HAP-1 (cell line): ENCODE measurements at regions not wholly inside any gene's neighbourhood (a gene's known extent, or its start where the extent isn't known, plus 50 kb on each side); places are given as distances from the start of the nearest gene placed in this dataset.

Experiments
- DNase-seq, 2 experiments: peaks; one replicate each; pipeline ENCODE4 v3.0.0-alpha.2; 2016 to 2020; ENCODE audit warnings: low spot score in 2 of 2
- H3K27me3 ChIP-seq: fragments of 250-450 bp; sonication (Bioruptor Pico); 2 replicates; pipeline ENCODE4 v1.5.1; 2020; ENCODE audit warnings: low read depth, mild to moderate bottlenecking, moderate library complexity
- H3K36me3 ChIP-seq: fragments of 250-450 bp; sonication (Bioruptor Pico); replicated peaks from 2 replicates; pipeline ENCODE4 v1.5.1; 2020; ENCODE audit warnings: mild to moderate bottlenecking
- H3K4me1 ChIP-seq: fragments of 250-450 bp; sonication (Bioruptor Pico); 2 replicates; pipeline ENCODE4 v1.5.1; 2020; ENCODE audit warnings: mild to moderate bottlenecking
- H3K4me3 ChIP-seq: fragments of 250-450 bp; sonication (Bioruptor Pico); 2 replicates; pipeline ENCODE4 v1.5.1; 2020; ENCODE audit warnings: mild to moderate bottlenecking, moderate library complexity
- H3K9me3 ChIP-seq: fragments of 250-450 bp; sonication (Bioruptor Pico); 2 replicates; pipeline ENCODE4 v1.5.1; 2020; ENCODE audit warnings: mild to moderate bottlenecking, moderate library complexity
- in situ Hi-C: fragments of 300-500 bp; cut with MboI; formaldehyde crosslinking; loops from 3 replicates; pipeline ENCODE4 v1.14.3; 2020; ENCODE audit warnings: low sequenced_read_pairs, inconsistent platforms, mixed read lengths

DNA sequence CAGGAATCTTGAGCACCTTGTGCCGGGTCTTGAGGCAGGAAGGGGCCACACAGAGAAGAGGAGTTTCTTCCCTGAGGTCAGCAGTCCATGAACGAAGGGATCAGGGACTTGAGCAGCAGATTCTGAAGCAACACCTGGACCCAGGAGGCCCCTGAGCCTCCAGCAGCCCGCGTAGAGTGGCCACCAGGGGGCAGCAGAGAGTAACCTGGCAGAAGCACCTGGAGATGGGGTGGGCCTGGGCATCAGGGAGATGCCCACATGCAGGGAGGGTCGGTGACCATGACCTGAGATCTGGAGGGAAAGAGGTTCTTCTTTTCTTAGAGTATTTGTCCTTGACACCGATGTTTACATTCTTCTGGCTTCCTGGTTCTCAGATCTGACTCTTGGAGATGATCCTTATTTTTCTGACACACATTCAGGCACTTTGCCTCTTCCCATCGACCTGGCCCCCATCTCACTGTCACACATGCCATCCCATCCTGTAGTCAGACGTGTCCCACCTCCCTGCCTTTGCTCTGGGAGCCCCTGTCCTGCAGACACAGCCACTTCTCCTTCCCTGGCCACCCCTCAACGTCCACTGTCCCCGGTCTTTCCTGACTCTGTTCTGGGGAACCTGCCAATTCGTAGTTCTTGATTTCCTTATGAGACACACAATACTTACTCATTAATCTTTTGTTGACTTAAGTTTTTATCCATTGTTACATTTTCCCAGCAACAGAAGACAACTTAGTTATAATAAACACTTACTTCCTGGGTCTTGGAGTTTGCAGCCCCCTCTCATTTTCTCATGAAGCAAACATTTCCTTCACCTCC, 66.5 kb downstream of the GGTLC2 start:
- H3K4me1 ChIP-seq: no peaks in the 10 kb centered on the region
- no peak overlapping the region for H3K4me3 ChIP-seq
- no peaks in the 10 kb centered on the region for H3K9me3 ChIP-seq
- peak; percentile 9 to 79 for DNase-seq
- H3K36me3 ChIP-seq: no peaks in the 10 kb centered on the region
- in situ Hi-C loops: loop anchor here (25.0 kb wide), 1 partner anchor 249 kb away; no protein-coding TSS in a partner anchor
- peaks cover 4% of the 10 kb centered on the region for H3K27me3 ChIP-seq

DNA sequence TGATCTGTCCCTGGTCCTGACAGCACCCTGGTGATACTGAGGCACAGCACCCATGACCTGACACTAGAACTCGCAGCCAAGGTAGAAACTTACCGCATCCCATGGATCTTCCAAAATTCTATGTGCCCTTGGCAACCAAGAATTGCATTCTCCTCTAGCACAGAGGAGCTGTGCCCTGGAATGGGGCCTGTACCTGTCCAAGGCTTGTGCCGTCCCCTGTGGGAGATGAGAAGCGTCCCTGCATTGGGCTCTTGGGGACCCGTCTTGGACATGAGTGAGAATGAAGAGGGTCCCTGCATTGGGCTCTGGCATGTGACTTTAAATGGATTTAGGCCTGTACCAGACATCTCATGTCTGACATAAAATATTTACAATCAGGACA, 67.1 kb downstream of the GGTLC2 start:
- Histone ChIP-seq H3K36me3 (no peaks in the 10 kb centered on the region), H3K27me3 (peaks cover 4% of the 10 kb centered on the region; the same call in 1 of the 2 replicates), H3K4me1 (no peaks in the 10 kb centered on the region), H3K9me3 (no peaks in the 10 kb centered on the region), H3K4me3 (no peak overlapping the region)
- in situ Hi-C loops: loop anchor here (25.0 kb wide), 1 partner anchor 249 kb away; no protein-coding TSS in a partner anchor
- no peak for DNase-seq

DNA sequence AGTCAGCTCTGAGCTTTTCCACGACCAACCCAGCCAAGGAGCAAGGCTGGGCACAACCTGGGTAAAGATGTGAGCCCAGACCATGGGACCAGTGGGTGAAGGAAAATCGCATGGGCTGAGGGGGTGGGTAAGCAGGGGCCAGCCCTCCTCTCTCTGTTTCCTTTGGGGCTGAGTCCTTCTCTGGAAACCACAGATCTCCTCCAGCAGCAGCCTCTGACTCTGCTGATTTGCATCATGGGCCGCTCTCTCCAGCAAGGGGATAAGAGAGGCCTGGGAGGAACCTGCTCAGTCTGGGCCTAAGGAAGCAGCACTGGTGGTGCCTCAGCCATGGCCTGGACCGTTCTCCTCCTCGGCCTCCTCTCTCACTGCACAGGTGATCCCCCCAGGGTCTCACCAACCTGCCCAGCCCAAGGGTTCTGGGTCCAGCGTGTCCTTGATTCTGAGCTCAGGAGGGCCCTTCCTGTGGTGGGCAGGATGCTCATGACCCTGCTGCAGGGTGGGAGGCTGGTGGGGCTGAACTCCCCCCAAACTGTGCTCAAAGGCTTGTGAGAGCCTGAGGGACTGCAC, 67.8 kb downstream of the GGTLC2 start:
- no peaks in the 10 kb centered on the region for H3K9me3 ChIP-seq
- in situ Hi-C loops: loop anchor here (25.0 kb wide), 1 partner anchor 250 kb away; no protein-coding TSS in a partner anchor
- DNase-seq: no peak
- H3K4me3 ChIP-seq: no peak overlapping the region
- no peaks in the 10 kb centered on the region for H3K4me1 ChIP-seq
- H3K36me3 ChIP-seq: no peaks in the 10 kb centered on the region
- peaks cover 5% of the 10 kb centered on the region; the same call in 1 of the 2 replicates for H3K27me3 ChIP-seq

DNA sequence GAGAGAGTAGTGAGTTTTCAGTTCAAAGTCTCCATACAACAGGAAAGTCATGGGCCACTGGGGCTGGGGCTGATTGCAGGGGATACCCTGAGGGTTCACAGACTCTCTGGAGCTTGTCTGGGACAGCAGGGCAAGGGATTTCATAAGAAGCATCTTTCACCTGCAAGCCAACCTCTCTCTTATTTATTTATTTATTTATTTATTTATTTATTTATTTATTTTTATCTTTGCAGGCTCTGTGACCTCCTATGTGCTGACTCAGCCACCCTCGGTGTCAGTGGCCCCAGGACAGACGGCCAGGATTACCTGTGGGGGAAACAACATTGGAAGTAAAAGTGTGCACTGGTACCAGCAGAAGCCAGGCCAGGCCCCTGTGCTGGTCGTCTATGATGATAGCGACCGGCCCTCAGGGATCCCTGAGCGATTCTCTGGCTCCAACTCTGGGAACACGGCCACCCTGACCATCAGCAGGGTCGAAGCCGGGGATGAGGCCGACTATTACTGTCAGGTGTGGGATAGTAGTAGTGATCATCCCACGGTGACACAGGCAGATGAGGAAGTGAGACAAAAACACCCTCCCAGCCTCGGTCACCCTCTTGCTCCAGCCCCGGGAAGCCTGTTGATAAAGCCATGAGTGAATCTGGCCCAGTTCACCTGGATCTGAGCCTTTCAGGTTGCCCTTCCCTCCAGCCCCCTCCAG, 68.4 kb downstream of the GGTLC2 start:
- in situ Hi-C loops: loop anchor here (25.0 kb wide), 1 partner anchor 251 kb away; no protein-coding TSS in a partner anchor
- H3K4me1 ChIP-seq: no peaks in the 10 kb centered on the region
- no peaks in the 10 kb centered on the region for H3K9me3 ChIP-seq
- H3K27me3 ChIP-seq: peaks cover 8% of the 10 kb centered on the region; the same call in 1 of the 2 replicates
- no peak for DNase-seq
- H3K4me3 ChIP-seq: no peak overlapping the region
- H3K36me3 ChIP-seq: no peaks in the 10 kb centered on the region

DNA sequence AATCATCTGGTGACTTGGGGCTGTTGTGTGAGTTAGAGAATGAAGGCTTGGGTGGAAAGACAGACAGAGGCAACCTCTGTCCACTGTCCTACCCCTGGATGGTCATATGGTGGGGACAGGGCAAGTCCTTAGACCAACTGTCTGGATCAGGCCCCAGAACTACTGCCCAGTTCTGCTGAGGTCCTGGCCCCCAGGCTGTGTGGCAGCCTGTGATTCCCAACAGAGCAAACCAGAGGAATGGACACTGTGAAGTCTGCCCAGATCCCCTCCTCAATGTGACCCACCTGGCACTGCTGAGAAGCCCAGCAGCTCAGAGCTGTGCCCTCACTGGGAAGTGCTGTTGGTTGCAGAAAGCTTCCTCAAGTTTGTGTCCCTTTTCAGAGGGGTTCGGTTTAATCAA, 69.0 kb downstream of the GGTLC2 start:
- H3K27me3 ChIP-seq: peaks cover 8% of the 10 kb centered on the region; the same call in 1 of the 2 replicates
- in situ Hi-C loops: loop anchor here (25.0 kb wide), 1 partner anchor 251 kb away; no protein-coding TSS in a partner anchor
- no peak for DNase-seq
- no peaks in the 10 kb centered on the region for H3K4me1 ChIP-seq
- no peaks in the 10 kb centered on the region for H3K9me3 ChIP-seq
- no peak overlapping the region for H3K4me3 ChIP-seq
- no peaks in the 10 kb centered on the region for H3K36me3 ChIP-seq

DNA sequence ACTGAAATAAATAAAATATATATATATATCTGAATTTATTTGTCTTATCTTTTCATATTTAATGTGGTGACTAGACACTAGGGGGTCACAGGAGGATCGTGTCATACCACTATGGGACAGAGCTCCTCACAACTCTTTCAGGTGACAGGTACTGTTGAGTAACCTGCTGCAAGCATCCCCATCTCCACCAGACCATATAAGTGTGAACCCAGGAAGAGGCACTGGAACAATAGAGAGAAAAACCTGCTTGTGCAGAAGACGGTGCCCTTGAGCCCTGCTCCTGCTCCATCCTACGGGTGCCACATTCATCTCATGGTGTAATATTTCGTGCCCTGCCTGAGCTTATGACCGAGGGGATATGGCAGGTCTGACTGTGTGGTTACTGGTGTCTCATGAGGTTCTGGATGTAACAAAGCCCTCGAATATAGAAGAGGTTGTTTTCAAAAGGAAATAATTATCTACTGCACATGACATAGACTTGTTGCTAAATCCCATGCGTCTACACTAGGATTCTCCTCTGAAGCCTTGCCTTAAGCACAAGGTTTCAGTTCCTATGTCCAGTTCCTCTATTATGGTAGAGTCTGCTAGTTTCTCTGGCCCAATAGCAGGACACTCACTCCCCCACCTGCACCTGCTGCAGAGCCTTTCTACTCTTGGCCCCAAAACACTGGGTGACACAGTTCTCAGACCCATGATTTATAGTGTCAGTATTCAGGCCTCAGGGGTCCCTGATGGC, 70.4 kb downstream of the GGTLC2 start:
- in situ Hi-C loops: loop anchor here (25.0 kb wide), 1 partner anchor 252 kb away; no protein-coding TSS in a partner anchor
- no peak for DNase-seq
- H3K4me3 ChIP-seq: no peak overlapping the region
- no peaks in the 10 kb centered on the region for H3K9me3 ChIP-seq
- H3K36me3 ChIP-seq: no peaks in the 10 kb centered on the region
- no peaks in the 10 kb centered on the region for H3K4me1 ChIP-seq
- H3K27me3 ChIP-seq: peaks cover 10% of the 10 kb centered on the region

DNA sequence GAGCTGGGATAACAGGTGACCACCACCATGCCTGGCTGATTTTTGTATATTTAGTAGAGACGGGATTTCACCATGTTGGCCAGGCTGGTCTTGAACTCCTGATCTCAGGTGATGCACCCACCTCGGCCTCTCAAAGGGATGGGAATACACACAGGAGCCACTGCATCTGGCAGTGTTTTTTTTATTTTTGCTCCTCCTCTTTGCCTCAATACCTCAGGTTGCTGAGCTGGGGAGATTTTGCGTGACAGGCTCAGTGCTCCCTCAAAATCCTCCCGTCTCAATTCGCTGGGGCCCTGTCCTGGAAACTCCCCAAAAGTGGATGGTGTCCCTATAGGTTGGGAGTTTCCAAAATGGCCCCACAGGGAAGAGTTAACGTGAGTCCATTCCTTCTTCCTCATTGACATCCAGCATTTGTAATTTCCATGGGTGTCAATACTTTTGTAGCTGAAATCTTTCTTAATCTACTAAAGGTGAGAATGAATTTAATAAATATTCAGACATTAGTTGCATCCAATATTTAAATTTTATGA, 71.8 kb downstream of the GGTLC2 start:
- H3K36me3 ChIP-seq: no peaks in the 10 kb centered on the region
- H3K9me3 ChIP-seq: no peaks in the 10 kb centered on the region
- peaks cover 10% of the 10 kb centered on the region for H3K27me3 ChIP-seq
- no peaks in the 10 kb centered on the region for H3K4me1 ChIP-seq
- no peak for DNase-seq
- no peak overlapping the region for H3K4me3 ChIP-seq
- in situ Hi-C loops: loop anchor here (25.0 kb wide), 1 partner anchor 254 kb away; no protein-coding TSS in a partner anchor

DNA sequence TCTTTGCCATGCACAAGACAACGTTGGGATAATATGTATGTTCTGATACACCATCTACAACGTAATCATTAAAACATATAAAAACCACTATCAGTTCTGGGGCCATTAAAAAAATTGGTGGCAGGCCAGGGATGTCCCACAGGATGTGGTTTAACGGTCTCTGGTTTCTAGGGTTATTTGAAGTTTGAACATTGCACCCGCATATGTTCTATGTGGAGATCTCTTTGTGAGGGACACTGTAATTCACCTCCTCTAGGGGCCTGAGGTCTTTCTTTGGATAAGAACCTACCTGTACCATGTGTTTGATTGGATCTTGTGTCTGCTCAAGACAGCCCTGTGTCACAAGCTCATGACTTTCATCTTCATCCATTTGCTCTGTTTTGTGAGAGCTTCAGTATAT, 73.2 kb downstream of the GGTLC2 start:
- no peak overlapping the region for H3K4me3 ChIP-seq
- no peak for DNase-seq
- in situ Hi-C loops: loop anchor here (25.0 kb wide), 1 partner anchor 255 kb away; no protein-coding TSS in a partner anchor
- H3K9me3 ChIP-seq: no peaks in the 10 kb centered on the region
- H3K27me3 ChIP-seq: peaks cover 11% of the 10 kb centered on the region
- no peaks in the 10 kb centered on the region for H3K4me1 ChIP-seq
- no peaks in the 10 kb centered on the region for H3K36me3 ChIP-seq

DNA sequence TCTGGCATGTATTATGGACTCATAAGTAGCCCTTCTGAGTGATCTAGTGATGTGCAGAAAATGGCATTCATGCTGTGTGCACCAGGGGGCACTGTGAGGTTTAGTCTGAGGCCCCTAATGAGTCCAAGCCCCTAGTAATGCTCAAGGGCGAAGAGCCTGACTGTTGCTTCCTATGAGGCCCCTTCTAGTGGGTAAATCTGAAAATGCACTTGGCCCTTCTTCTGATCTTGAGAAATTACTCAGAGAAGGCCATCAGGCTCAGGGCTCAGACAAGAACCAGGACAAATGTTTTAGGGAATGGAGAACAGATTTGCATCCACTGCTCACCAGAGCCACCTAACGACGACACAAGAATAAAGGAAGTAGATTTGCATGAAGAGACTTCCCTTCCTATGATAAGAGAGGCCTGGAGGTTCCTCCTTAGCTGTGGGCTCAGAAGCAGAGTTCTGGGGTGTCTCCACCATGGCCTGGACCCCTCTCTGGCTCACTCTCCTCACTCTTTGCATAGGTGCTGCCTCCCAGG, 75.8 kb downstream of the GGTLC2 start:
- in situ Hi-C loops: loop anchor here (25.0 kb wide), 1 partner anchor 258 kb away; no protein-coding TSS in a partner anchor
- no peaks in the 10 kb centered on the region for H3K4me1 ChIP-seq
- no peaks in the 10 kb centered on the region for H3K36me3 ChIP-seq
- H3K4me3 ChIP-seq: no peak overlapping the region
- no peaks in the 10 kb centered on the region for H3K9me3 ChIP-seq
- DNase-seq: peak; percentile 65 to 73
- H3K27me3 ChIP-seq: peaks cover 26% of the 10 kb centered on the region

DNA sequence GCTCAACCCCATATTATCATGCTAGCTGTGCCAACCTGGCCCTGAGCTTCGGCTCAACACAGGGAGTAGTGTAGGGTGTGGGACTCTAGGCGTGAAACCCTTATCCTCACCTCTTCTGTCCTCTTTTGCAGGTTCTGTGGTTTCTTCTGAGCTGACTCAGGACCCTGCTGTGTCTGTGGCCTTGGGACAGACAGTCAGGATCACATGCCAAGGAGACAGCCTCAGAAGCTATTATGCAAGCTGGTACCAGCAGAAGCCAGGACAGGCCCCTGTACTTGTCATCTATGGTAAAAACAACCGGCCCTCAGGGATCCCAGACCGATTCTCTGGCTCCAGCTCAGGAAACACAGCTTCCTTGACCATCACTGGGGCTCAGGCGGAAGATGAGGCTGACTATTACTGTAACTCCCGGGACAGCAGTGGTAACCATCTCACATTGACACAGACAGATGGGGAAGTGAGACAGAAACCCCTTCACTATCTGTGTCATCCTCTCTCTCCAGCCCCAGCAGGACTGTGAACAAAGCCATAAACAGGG, 76.4 kb downstream of the GGTLC2 start:
- no peaks in the 10 kb centered on the region for H3K4me1 ChIP-seq
- H3K9me3 ChIP-seq: no peaks in the 10 kb centered on the region
- in situ Hi-C loops: loop anchor here (25.0 kb wide), 1 partner anchor 258 kb away; no protein-coding TSS in a partner anchor

DNA sequence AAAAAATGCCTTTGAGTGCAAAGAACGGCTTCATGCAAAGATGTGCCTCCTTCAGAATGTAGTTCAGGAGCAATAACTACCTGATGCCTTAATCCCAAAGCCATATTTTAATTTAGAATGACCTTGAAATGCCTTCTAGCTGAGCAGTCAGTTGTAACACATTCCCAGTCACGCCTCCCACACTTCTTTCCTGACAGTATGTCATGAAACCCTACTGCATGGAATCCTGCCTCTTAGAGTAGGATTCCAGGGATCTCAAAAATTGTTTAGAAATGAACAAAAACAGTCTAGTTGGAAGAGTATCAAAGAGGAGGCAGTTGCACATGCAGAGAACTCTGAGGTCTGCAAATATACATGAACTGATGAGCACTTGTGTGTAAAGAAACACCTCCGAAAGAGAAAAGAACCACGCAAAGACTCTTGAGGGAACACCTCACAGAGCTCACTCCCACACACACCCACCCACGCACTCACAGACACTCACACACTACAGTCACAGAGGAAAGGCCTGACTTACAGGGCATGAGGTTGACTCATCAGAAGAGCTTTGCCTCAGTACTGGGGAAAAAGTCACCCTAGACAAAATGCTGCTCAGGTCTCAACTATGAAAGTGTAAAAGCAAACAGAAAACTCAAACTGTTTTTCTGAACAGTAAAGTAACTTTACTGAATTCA, 77.4 kb downstream of the GGTLC2 start:
- in situ Hi-C loops: loop anchor here (25.0 kb wide), 1 partner anchor 260 kb away; no protein-coding TSS in a partner anchor
- no peaks in the 10 kb centered on the region for H3K4me1 ChIP-seq

More for the DNA sequence above, 76.4 kb downstream of the GGTLC2 start:
- Histone ChIP-seq H3K36me3 (no peaks in the 10 kb centered on the region), H3K27me3 (peaks cover 26% of the 10 kb centered on the region), H3K4me3 (no peak overlapping the region)
- DNase-seq: no peak

DNA sequence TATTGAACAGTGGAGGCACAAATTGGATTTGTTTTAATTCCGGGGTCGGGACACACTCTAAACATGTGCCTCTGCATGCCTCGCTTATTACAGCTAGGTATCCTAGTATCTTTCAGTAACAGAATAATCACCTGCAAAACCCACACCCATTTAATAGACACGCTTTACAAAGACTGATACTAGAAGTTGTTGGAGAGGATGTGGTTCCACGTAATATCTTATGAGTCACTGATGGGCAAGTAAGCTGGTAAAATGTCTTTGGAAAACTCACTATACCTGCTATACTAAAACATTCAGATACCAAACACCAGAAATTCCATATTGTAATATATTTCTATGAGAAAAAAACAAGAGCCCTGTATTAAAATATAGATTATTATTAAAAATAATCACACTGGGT, 84.0 kb downstream of the GGTLC2 start:
- in situ Hi-C loops: loop anchor here (25.0 kb wide), 1 partner anchor 366 kb away; no protein-coding TSS in a partner anchor
- H3K4me1 ChIP-seq: no peaks in the 10 kb centered on the region
- H3K9me3 ChIP-seq: no peaks in the 10 kb centered on the region
- H3K36me3 ChIP-seq: no peaks in the 10 kb centered on the region
- no peak overlapping the region for H3K4me3 ChIP-seq
- peaks cover 57% of the 10 kb centered on the region for H3K27me3 ChIP-seq
- DNase-seq: no peak

More for the DNA sequence above, 77.4 kb downstream of the GGTLC2 start:
- no peak for DNase-seq
- Histone ChIP-seq H3K4me3 (no peak overlapping the region), H3K27me3 (peaks cover 36% of the 10 kb centered on the region), H3K9me3 (no peaks in the 10 kb centered on the region), H3K36me3 (no peaks in the 10 kb centered on the region)
